Liver (tissue), 3 donors: ENCODE measurements at regions not wholly inside any gene's neighbourhood (a gene's known extent, or its start where the extent isn't known, plus 50 kb on each side); places are given as distances from the start of the nearest gene placed in this dataset.
A peak's percentile ranks its signal among the peaks of the same experiment; 100 is the strongest.

Source experiments
- ATF3 ChIP-seq: IDR thresholded peaks from 2 replicates; pipeline ENCODE4 v1.6.1; 2016; ENCODE audit warnings: antibody characterized with exemption
- CTCF ChIP-seq: fragments of 150-350 bp; IDR thresholded peaks from 2 replicates; pipeline ENCODE4 v1.5.1; 2017; ENCODE audit warnings: improper control_type of control experiment, low read depth, low read length; ENCODE audit not compliant: missing input control
- EGR1 ChIP-seq, 2 donors: IDR thresholded peaks; 2 replicates each; pipeline ENCODE4 v1.6.1; 2016 to 2018; ENCODE audit warnings: antibody characterized with exemption in 2 of 2, low read depth in 2 of 2
- FOXA1 ChIP-seq: IDR thresholded peaks from 2 replicates; pipeline ENCODE4 v1.6.1; 2016; ENCODE audit warnings: antibody characterized with exemption
- FOXA2 ChIP-seq: IDR thresholded peaks from 2 replicates; pipeline ENCODE4 v1.6.1; 2016; ENCODE audit warnings: antibody characterized with exemption
- GABPA ChIP-seq, 2 donors: IDR thresholded peaks in 1 of 2; conservative IDR thresholded peaks in 1 of 2; 2 replicates each; pipeline ENCODE4 v1.6.1; 2016; ENCODE audit warnings: antibody characterized with exemption in 2 of 2, mild to moderate bottlenecking in 1 of 2, moderate library complexity in 1 of 2
- JUND ChIP-seq, 2 donors: IDR thresholded peaks; 2 replicates each; pipeline ENCODE4 v1.6.1; 2016; ENCODE audit warnings: antibody characterized with exemption in 2 of 2
- MAX ChIP-seq: IDR thresholded peaks from 2 replicates; pipeline ENCODE4 v1.6.1; 2016; ENCODE audit warnings: antibody characterized with exemption
- RAD21 ChIP-seq, 2 donors: IDR thresholded peaks; 2 replicates each; pipeline ENCODE4 v1.6.1; 2016; ENCODE audit warnings: antibody characterized with exemption in 2 of 2, mild to moderate bottlenecking in 2 of 2
- REST ChIP-seq: IDR thresholded peaks from 2 replicates; pipeline ENCODE4 v1.6.1; 2016; ENCODE audit warnings: antibody characterized with exemption, mild to moderate bottlenecking
- RXRA ChIP-seq, 2 donors: IDR thresholded peaks; 2 replicates each; pipeline ENCODE4 v1.6.1; 2017 to 2018; ENCODE audit warnings: antibody characterized with exemption in 2 of 2, mild to moderate bottlenecking in 1 of 2
- SP1 ChIP-seq: IDR thresholded peaks from 2 replicates; pipeline ENCODE4 v1.6.1; 2018; ENCODE audit warnings: antibody characterized with exemption, mild to moderate bottlenecking
- YY1 ChIP-seq: IDR thresholded peaks from 2 replicates; pipeline ENCODE4 v1.6.1; 2016; ENCODE audit warnings: antibody characterized with exemption, mild to moderate bottlenecking
- ZBTB33 ChIP-seq: IDR thresholded peaks from 2 replicates; pipeline ENCODE4 v1.6.1; 2016; ENCODE audit warnings: antibody characterized with exemption
- donor health status: healthy.
- donor health status: healthy.

- TF ChIP-seq GABPA (IDR thresholded peaks at IDR 0.05 in 1 of 2, conservative IDR thresholded peaks at IDR 0.05 in 1 of 2) (no peak), CTCF (no peak), RXRA (IDR thresholded peaks at IDR 0.05) (peak in 1 of 2 donors; percentile 22), SP1 (peak; percentile 43), RAD21 (IDR thresholded peaks at IDR 0.05) (peak in 1 of 2 donors; percentile 45), FOXA1 (no peak), EGR1 (IDR thresholded peaks at IDR 0.05; ENCODE audit: low read depth in 2 of 2) (no peak), MAX (no peak), REST (no peak), ATF3 (no peak), ZBTB33 (no peak), JUND (IDR thresholded peaks at IDR 0.05) (no peak), FOXA2 (no peak), YY1 (no peak)
These were observed 65.4 kb upstream of the ENPP6 start for GRCh38 chr4:184282895-184283654.
